ENCODE measurements at regions not wholly inside any gene's neighbourhood (a gene's known extent, or its start where the extent isn't known, plus 50 kb on each side); places are given as distances from the start of the nearest gene placed in this dataset.

DNA sequence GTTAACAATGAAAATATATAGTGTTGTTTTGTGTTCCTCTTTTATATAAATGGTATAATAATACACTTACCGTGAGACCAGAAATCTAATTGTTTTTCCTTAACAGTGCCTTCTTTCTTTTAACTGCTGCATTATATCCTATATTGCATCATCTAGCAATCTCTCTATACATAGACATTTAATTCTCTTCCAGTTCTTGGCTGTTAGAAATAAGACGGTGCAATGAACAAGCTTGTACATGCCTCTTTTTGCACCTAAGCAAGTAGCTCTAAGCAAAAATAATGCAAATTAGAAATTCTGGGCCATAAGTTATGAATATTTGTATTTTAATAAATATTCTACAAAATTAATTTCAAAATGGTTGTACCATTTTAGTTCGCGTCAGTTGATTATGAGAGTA lies 55.9 kb upstream of the AHR start:
- DNase-seq, result no peak

DNA sequence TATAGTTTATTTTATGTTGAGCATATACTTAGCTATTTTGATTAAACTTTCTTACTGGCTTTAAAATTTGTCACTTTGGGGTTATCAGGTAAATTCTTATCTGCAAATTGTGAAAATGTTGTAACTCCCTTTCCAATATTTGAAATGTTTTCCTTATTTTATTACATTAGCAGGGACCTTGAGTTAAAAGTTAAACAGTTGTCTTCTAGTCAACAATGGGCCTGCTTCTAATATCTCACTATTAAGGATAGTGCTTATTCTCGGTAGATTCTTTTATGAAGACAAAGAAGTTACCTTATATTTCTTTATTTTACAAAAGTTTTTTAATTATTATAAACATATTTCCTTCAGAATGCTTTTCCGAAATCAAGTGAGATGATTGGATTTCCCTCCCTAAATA lies 53.7 kb upstream of the AHR start:
- no peak for DNase-seq

GRCh38 chr7:17247357-17247756 lies 51.1 kb upstream of the AHR start:
- DNase-seq, result no peak

- DNase-seq, result no peak
Observed at GRCh38 chr7:17248527-17248926, 49.9 kb upstream of the AHR start.
